Muscle of leg (tissue), 3 donors: ENCODE measurements at regions not wholly inside any gene's neighbourhood (a gene's known extent, or its start where the extent isn't known, plus 50 kb on each side); places are given as distances from the start of the nearest gene placed in this dataset.
"Not testable (repeated sequence)": the region's sequence is repeated elsewhere in the genome, so short reads cannot be mapped to it uniquely, and the experiment has no call there.

ENCODE experiments used
- DNase-seq: peaks from one replicate; pipeline ENCODE4 v3.0.0; 2013
- H3K27ac ChIP-seq: one replicate; pipeline ENCODE4 v1.5.1; 2013; ENCODE audit warnings: mild to moderate bottlenecking, low read length, control low read depth
- H3K27me3 ChIP-seq: one replicate; pipeline ENCODE4 v1.6.1; 2013; ENCODE audit warnings: low read length; ENCODE audit not compliant: control insufficient read depth, insufficient read depth
- H3K36me3 ChIP-seq: one replicate; pipeline ENCODE4 v1.6.1; 2013; ENCODE audit warnings: low read length; ENCODE audit not compliant: control insufficient read depth, insufficient read depth
- H3K4me1 ChIP-seq: one replicate; pipeline ENCODE4 v1.6.1; 2013; ENCODE audit warnings: low read length; ENCODE audit not compliant: control insufficient read depth, insufficient read depth
- H3K4me3 ChIP-seq: one replicate; pipeline ENCODE4 v1.5.1; 2013; ENCODE audit warnings: low read length, control low read depth
- H3K9me3 ChIP-seq: replicated peaks from 2 replicates; pipeline ENCODE4 v1.6.1; 2013; ENCODE audit warnings: low read depth, low read length; ENCODE audit not compliant: control insufficient read depth
- WGBS: methylation state at CpG from one replicate; pipeline ENCODE4 v1.1.5; 2013; ENCODE audit warnings: missing lambda C conversion rate; ENCODE audit not compliant: insufficient coverage; 5-methylcytosine and 5-hydroxymethylcytosine counted together

- DNase-seq: not testable (repeated sequence)
- WGBS: 82% methylated on average over 3 of the region's 21 CpGs
Measured at GRCh38 chr4:75126870-75127269, 194.0 kb downstream of the PARM1 start.

GRCh38 chr4:75126058-75126457 is 193.1 kb downstream of the PARM1 start:
- no peaks in the 10 kb centered on the region for H3K9me3 ChIP-seq
- no peak for DNase-seq
- no peak overlapping the region for H3K4me3 ChIP-seq
- H3K27me3 ChIP-seq: no peaks in the 10 kb centered on the region
- H3K36me3 ChIP-seq: no peaks in the 10 kb centered on the region
- H3K4me1 ChIP-seq: no peaks in the 10 kb centered on the region
- no peak overlapping the region for H3K27ac ChIP-seq

More at GRCh38 chr4:75126870-75127269, 194.0 kb downstream of the PARM1 start:
- H3K9me3 ChIP-seq, H3K36me3 ChIP-seq, H3K27ac ChIP-seq, H3K4me1 ChIP-seq, H3K4me3 ChIP-seq, H3K27me3 ChIP-seq: not testable (repeated sequence)

- Histone ChIP-seq H3K36me3 (no peaks in the 10 kb centered on the region), H3K4me3 (no peak overlapping the region), H3K27me3 (no peaks in the 10 kb centered on the region), H3K9me3 (peaks cover 13% of the 10 kb centered on the region), H3K27ac (no peak overlapping the region), H3K4me1 (no peaks in the 10 kb centered on the region)
- DNase-seq: no peak
Measured at GRCh38 chr4:75122424-75123014, 189.6 kb downstream of the PARM1 start.

GRCh38 chr4:75118739-75119138 is 185.8 kb downstream of the PARM1 start:
- Histone ChIP-seq H3K4me1 (no peaks in the 10 kb centered on the region), H3K9me3 (peaks cover 14% of the 10 kb centered on the region), H3K27me3 (no peaks in the 10 kb centered on the region), H3K36me3 (no peaks in the 10 kb centered on the region), H3K27ac (no peak overlapping the region), H3K4me3 (no peak overlapping the region)
- no peak for DNase-seq
- no CpG with 5 or more reads among the region's 4 CpGs for WGBS

- H3K27me3 ChIP-seq: no peaks in the 10 kb centered on the region
- no peak for DNase-seq
- no peak overlapping the region for H3K27ac ChIP-seq
- WGBS: 94% methylated on average over 2 of the region's 3 CpGs
- no peaks in the 10 kb centered on the region for H3K36me3 ChIP-seq
- H3K4me1 ChIP-seq: peaks cover 5% of the 10 kb centered on the region
- no peaks in the 10 kb centered on the region for H3K9me3 ChIP-seq
- no peak overlapping the region for H3K4me3 ChIP-seq
Measured at GRCh38 chr4:75110061-75110460, 177.1 kb downstream of the PARM1 start.

GRCh38 chr4:75107755-75108612 is 175.1 kb downstream of the PARM1 start:
- H3K4me1 ChIP-seq: peaks cover 5% of the 10 kb centered on the region
- no peak overlapping the region for H3K4me3 ChIP-seq
- no peaks in the 10 kb centered on the region for H3K9me3 ChIP-seq
- no peaks in the 10 kb centered on the region for H3K36me3 ChIP-seq
- H3K27ac ChIP-seq: no peak overlapping the region
- H3K27me3 ChIP-seq: no peaks in the 10 kb centered on the region
- DNase-seq: peak; percentile 32

- Histone ChIP-seq H3K4me3 (no peak overlapping the region), H3K27ac (no peak overlapping the region), H3K36me3 (no peaks in the 10 kb centered on the region), H3K9me3 (peaks cover 2% of the 10 kb centered on the region), H3K4me1 (peaks cover 3% of the 10 kb centered on the region), H3K27me3 (no peaks in the 10 kb centered on the region)
- DNase-seq: peak; percentile 53
Measured at GRCh38 chr4:75102787-75103085, 169.8 kb downstream of the PARM1 start.

GRCh38 chr4:75101906-75102786 is 169.2 kb downstream of the PARM1 start:
- H3K27ac ChIP-seq: no peak overlapping the region
- peaks cover 2% of the 10 kb centered on the region for H3K9me3 ChIP-seq
- DNase-seq: no peak
- H3K36me3 ChIP-seq: no peaks in the 10 kb centered on the region
- no peaks in the 10 kb centered on the region for H3K27me3 ChIP-seq
- H3K4me3 ChIP-seq: no peak overlapping the region
- no CpG with 5 or more reads among the region's 3 CpGs for WGBS
- H3K4me1 ChIP-seq: no peaks in the 10 kb centered on the region
